K562 (cell line): ENCODE measurements at regions not wholly inside any gene's neighbourhood (a gene's known extent, or its start where the extent isn't known, plus 50 kb on each side); places are given as distances from the start of the nearest gene placed in this dataset.
"Not testable (repeated sequence)": the region's sequence is repeated elsewhere in the genome, so short reads cannot be mapped to it uniquely, and the experiment has no call there.

Experiments
- ATAC-seq: fragments of 200-7000 bp; cut with Tn5 transposase; 3 replicates; pipeline ENCODE4 v1.9.1; 2020; ENCODE audit warnings: moderate library complexity
- BruUV-seq: library from RNA; stranded (reverse); fragments of 400-500 nt; replicated peaks from 2 replicates; lab custom pipeline; 2021; lab: Mats Ljungman, UMichigan
- CTCF ChIA-PET: fragments of 300-600 bp; formaldehyde crosslinking; extraction: SDS; loops from one replicate; lab custom pipeline; 2021; ENCODE audit warnings: low intra/inter-chr PET ratio; lab: Yijun Ruan, JAX
- POLR2A ChIA-PET: fragments of 300-600, 350-650 bp; sonication (Branson Sonifier 250); formaldehyde crosslinking; extraction: SDS; loops from one replicate; lab custom pipeline; 2021; ENCODE audit warnings: antibody characterized with exemption, inconsistent platforms; lab: Yijun Ruan, JAX
- DNase-seq, 4 experiments: peaks; one replicate each; pipeline versions ENCODE4 v3.0.0 to v3.0.0-alpha.2; 2011 to 2018; ENCODE audit warnings: low spot score in 3 of 4, mixed read lengths in 3 of 4; ENCODE audit errors: extremely low read depth in 1 of 4
- FAIRE-seq: peaks from 2 replicates; lab custom pipeline; 2011; peaks lifted over from hg19 to GRCh38; lab: Jason Lieb, UNC
- H2AFZ ChIP-seq: 2 replicates; pipeline ENCODE4 v1.6.0; 2011; ENCODE audit warnings: low read depth, low read length, control low read depth, inconsistent platforms
- H3K27ac ChIP-seq: fragments of 200-600 bp; 3 replicates; pipeline ENCODE4 v1.8.0; 2011; ENCODE audit warnings: low read depth, mild to moderate bottlenecking, control low read depth, inconsistent platforms, low read length, moderate library complexity, mixed read lengths; ENCODE audit errors: extremely low read depth
- H3K27me3 ChIP-seq, 2 experiments: fragments of 300-600 bp in 1 of 2; 2 replicates in 1 of 2; 3 replicates in 1 of 2; pipeline versions ENCODE4 v1.6.0 to v1.8.0; 2011; ENCODE audit warnings: inconsistent platforms in 2 of 2, low read length in 2 of 2, mild to moderate bottlenecking in 1 of 2, mixed read lengths in 1 of 2, moderate library complexity in 1 of 2; ENCODE audit not compliant: control insufficient read depth in 2 of 2, insufficient read depth in 2 of 2
- H3K36me3 ChIP-seq: fragments of 300-600 bp; 3 replicates; pipeline ENCODE4 v1.8.0; 2011; ENCODE audit warnings: mild to moderate bottlenecking, low read length, inconsistent platforms; ENCODE audit not compliant: control insufficient read depth, insufficient read depth
- H3K4me1 ChIP-seq, 2 experiments: fragments of 200-600 bp in 1 of 2; replicated peaks in 1 of 2; 2 replicates in 1 of 2; 3 replicates in 1 of 2; pipeline versions ENCODE4 v1.5.1 to v1.8.0; 2011; ENCODE audit warnings: inconsistent platforms in 2 of 2, low read length in 2 of 2, mild to moderate bottlenecking in 1 of 2, mixed read lengths in 1 of 2, moderate library complexity in 1 of 2; ENCODE audit not compliant: control insufficient read depth in 2 of 2, insufficient read depth in 2 of 2
- H3K4me2 ChIP-seq: 2 replicates; pipeline ENCODE4 v1.6.1; 2011; ENCODE audit warnings: low read length, control low read depth, inconsistent platforms, mixed read lengths; ENCODE audit not compliant: insufficient read depth
- H3K4me3 ChIP-seq: fragments of 200-600 bp; sonication (generic), shearing (Covaris generic); 2 replicates; pipeline ENCODE4 v1.5.1; 2016; ENCODE audit warnings: control low read depth, inconsistent platforms
- H3K79me2 ChIP-seq: fragments of 200-600 bp; 3 replicates; pipeline ENCODE4 v1.8.0; 2011; ENCODE audit warnings: low read length, inconsistent platforms; ENCODE audit not compliant: control insufficient read depth, insufficient read depth
- H3K9ac ChIP-seq, 2 experiments: 2 replicates each; pipeline versions ENCODE4 v1.6.0 to v1.6.1; 2011; ENCODE audit warnings: low read depth in 2 of 2, low read length in 2 of 2, control low read depth in 1 of 2, inconsistent platforms in 1 of 2, mild to moderate bottlenecking in 1 of 2, mixed read lengths in 1 of 2; ENCODE audit not compliant: insufficient read depth in 1 of 2
- H3K9me1 ChIP-seq: one replicate; pipeline ENCODE4 v1.6.0; 2011; ENCODE audit warnings: inconsistent platforms, mild to moderate bottlenecking, low read length, moderate library complexity; ENCODE audit not compliant: control insufficient read depth, insufficient read depth
- H3K9me3 ChIP-seq: replicated peaks from 2 replicates; pipeline ENCODE4 v1.5.1; 2011; ENCODE audit warnings: low read depth, low read length, inconsistent platforms; ENCODE audit not compliant: control insufficient read depth, insufficient read depth
- H4K20me1 ChIP-seq: replicated peaks from 2 replicates; pipeline ENCODE4 v1.6.1; 2011; ENCODE audit warnings: low read length, inconsistent platforms, mixed read lengths; ENCODE audit not compliant: control insufficient read depth, insufficient read depth
- GATA2 ChIP-seq: sonication (generic); formaldehyde crosslinking; IDR thresholded peaks from 2 replicates; pipeline ENCODE4 v1.4.0; 2020; ENCODE audit warnings: mild to moderate bottlenecking, missing genetic modification reagents
- MCM5 ChIP-seq: fragments of 450-650 bp; IDR thresholded peaks from 2 replicates; pipeline ENCODE4 v1.6.1; 2016; ENCODE audit warnings: low read depth
- MEF2A ChIP-seq: IDR thresholded peaks from 2 replicates; pipeline ENCODE4 v1.6.1; 2011; ENCODE audit warnings: low read depth, mild to moderate bottlenecking, low read length, moderate library complexity; ENCODE audit not compliant: control insufficient read depth
- POU5F1 ChIP-seq: fragments of 150-350 bp; IDR thresholded peaks from 2 replicates; pipeline ENCODE4 v1.6.1; 2014; ENCODE audit warnings: borderline replicate concordance, low read length, low read depth, mild to moderate bottlenecking; ENCODE audit not compliant: partially characterized antibody
- RERE ChIP-seq: sonication (generic); formaldehyde crosslinking; IDR thresholded peaks from 2 replicates; pipeline ENCODE4 v1.8.0; 2023; ENCODE audit warnings: missing genetic modification reagents, mild to moderate bottlenecking, borderline replicate concordance
- WGBS: fragments of 100-300 bp; shearing (Covaris generic); methylation state at CpG from one replicate; pipeline ENCODE4 v1.1.6; 2016; ENCODE audit warnings: low coverage, mixed read lengths; ENCODE audit not compliant: insufficient coverage; ENCODE audit errors: missing lambda C conversion rate; 5-methylcytosine and 5-hydroxymethylcytosine counted together
- in situ Hi-C: fragments of 300-500 bp; cut with MboI; formaldehyde crosslinking; loops from 4 replicates; pipeline ENCODE4 v1.15.0; 2018; ENCODE audit warnings: inconsistent platforms, mixed read lengths
- intact Hi-C: fragments of 100-400 bp; cut with micrococcal nuclease; formaldehyde crosslinking; loops from 2 replicates; pipeline ENCODE4 v1.14.2; 2022

- intact Hi-C loops: no loop called here
- BruUV-seq: no TSS peak
- POLR2A ChIA-PET: no interaction called here
Observed at GRCh38 chr10:37721100-37721499, 136.3 kb downstream of the ZNF248 start.

GRCh38 chr10:37718060-37718459 is 139.3 kb downstream of the ZNF248 start:
- in situ Hi-C loops, H2AFZ ChIP-seq, H3K36me3 ChIP-seq, H3K9ac ChIP-seq, H3K27me3 ChIP-seq, DNase-seq, FAIRE-seq, H3K9me1 ChIP-seq, BruUV-seq, H3K79me2 ChIP-seq, CTCF ChIA-PET, ATAC-seq, H3K4me2 ChIP-seq, H4K20me1 ChIP-seq, H3K4me1 ChIP-seq, H3K4me3 ChIP-seq, POLR2A ChIA-PET, H3K27ac ChIP-seq, intact Hi-C loops, H3K9me3 ChIP-seq: not testable (repeated sequence)
- 0% methylated on average over 6 of the region's 6 CpGs for WGBS

More at GRCh38 chr10:37721100-37721499, 136.3 kb downstream of the ZNF248 start:
- no peak overlapping the region for H3K27ac ChIP-seq
- DNase-seq (no peak), FAIRE-seq (no peak), ATAC-seq (no peak)
- in situ Hi-C loops: no loop called here
- no peaks in the 10 kb centered on the region for H3K79me2 ChIP-seq
- no peak overlapping the region for H3K4me3 ChIP-seq
- H3K4me1 ChIP-seq: no peaks in the 10 kb centered on the region
- TF ChIP-seq RERE (CRISPR knock-in tag) (no peak), POU5F1 (no peak), MEF2A (no peak), MCM5 (no peak), GATA2 (CRISPR knock-in tag) (no peak)
- no peaks in the 10 kb centered on the region for H3K27me3 ChIP-seq
- H3K4me2 ChIP-seq: no peak overlapping the region
- 0% methylated on average over 3 of the region's 3 CpGs for WGBS
- no peak overlapping the region for H2AFZ ChIP-seq
- H3K9me1 ChIP-seq: no peaks in the 10 kb centered on the region
- no peak overlapping the region for H3K9ac ChIP-seq
- H3K36me3 ChIP-seq: no peaks in the 10 kb centered on the region
- no peaks in the 10 kb centered on the region for H3K9me3 ChIP-seq
- CTCF ChIA-PET: no interaction called here
- no peaks in the 10 kb centered on the region for H4K20me1 ChIP-seq
